ENCODE measurements at regions not wholly inside any gene's neighbourhood (a gene's known extent, or its start where the extent isn't known, plus 50 kb on each side); places are given as distances from the start of the nearest gene placed in this dataset.
"Not testable (repeated sequence)": the region's sequence is repeated elsewhere in the genome, so short reads cannot be mapped to it uniquely, and the experiment has no call there.

- TF ChIP-seq CTCF (optimal IDR thresholded peaks at IDR 0.05 in 1 of 3, IDR thresholded peaks at IDR 0.05 in 1 of 3, conservative IDR thresholded peaks at IDR 0.05 in 1 of 3; ENCODE audit: extremely low read depth in 1 of 3, insufficient read depth in 2 of 3, low read length in 3 of 3); EZH2 (IDR thresholded peaks at IDR 0.05; ENCODE audit: low read length): not testable (repeated sequence)
Measured at GRCh38 chrX:45800746-45801453, 600.2 kb upstream of the DIPK2B start.
